Ascending aorta (tissue), 2 donors: ENCODE measurements at regions not wholly inside any gene's neighbourhood (a gene's known extent, or its start where the extent isn't known, plus 50 kb on each side); places are given as distances from the start of the nearest gene placed in this dataset.

ENCODE experiments used
- DNase-seq, 2 donors: peaks; one replicate each; pipeline ENCODE4 v3.0.0-alpha.2; 2019; ENCODE audit warnings: low spot score in 2 of 2
- H3K27ac ChIP-seq, 2 donors: fragments of 200-600 bp; sonication (generic); one replicate each; pipeline ENCODE4 v1.5.1; 2016 to 2017; ENCODE audit warnings: mild to moderate bottlenecking in 1 of 2
- H3K27me3 ChIP-seq: fragments of 200-600 bp; sonication (generic); one replicate; pipeline ENCODE4 v1.5.1; 2017
- H3K36me3 ChIP-seq, 2 donors: fragments of 200-600 bp; sonication (generic); one replicate each; pipeline ENCODE4 v1.5.1; 2016
- H3K4me1 ChIP-seq, 2 donors: fragments of 200-600 bp; sonication (generic); one replicate each; pipeline ENCODE4 v1.5.1; 2016 to 2017; ENCODE audit warnings: mild to moderate bottlenecking in 1 of 2
- H3K4me3 ChIP-seq, 2 donors: fragments of 200-600 bp; sonication (generic); one replicate each; pipeline ENCODE4 v1.5.1; 2016 to 2017; ENCODE audit warnings: mild to moderate bottlenecking in 1 of 2
- H3K9me3 ChIP-seq, 2 donors: fragments of 200-600 bp; sonication (generic); one replicate each; pipeline ENCODE4 v1.5.1; 2016
- CTCF ChIP-seq, 3 experiments: fragments of 200-600 bp in 2 of 3; fragments of 450-650 bp in 1 of 3; sonication (generic) in 2 of 3; IDR thresholded peaks; one replicate each; pipeline ENCODE4 v1.5.1; 2016 to 2019; ENCODE audit warnings: antibody characterized with exemption in 3 of 3, mild to moderate bottlenecking in 1 of 3, moderate library complexity in 1 of 3
- intact Hi-C: fragments of 100-400 bp; cut with DNase I; formaldehyde crosslinking; loops from one replicate; pipeline ENCODE4 v1.15.1; 2023

DNA sequence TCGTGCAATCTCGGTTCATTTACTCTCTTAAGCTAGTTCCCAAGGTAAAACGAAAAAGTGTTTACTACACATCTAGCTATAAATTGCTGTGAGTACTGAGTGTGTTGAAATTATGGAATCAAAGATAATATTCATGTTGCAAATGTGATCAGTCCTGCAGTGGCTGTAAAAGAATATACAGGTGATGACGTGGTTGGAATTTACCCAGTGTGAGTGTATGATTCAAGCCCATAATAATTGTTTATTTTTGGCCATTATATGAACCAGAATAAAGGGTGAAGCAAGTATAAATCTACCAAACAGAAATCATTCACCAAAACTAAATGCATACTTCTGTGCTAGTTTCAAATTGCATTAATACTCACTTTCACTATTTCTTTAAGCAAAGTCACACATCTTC is 1363.6 kb upstream of the CHAC2 start:
- H3K27ac ChIP-seq: no peak overlapping the region
- H3K27me3 ChIP-seq: no peaks in the 10 kb centered on the region
- no peaks in the 10 kb centered on the region for H3K4me1 ChIP-seq
- no peak for DNase-seq
- intact Hi-C loops: no loop called here
- no peaks in the 10 kb centered on the region for H3K9me3 ChIP-seq
- H3K4me3 ChIP-seq: no peak overlapping the region
- no peak for TF ChIP-seq CTCF (IDR thresholded peaks at IDR 0.05)
- H3K36me3 ChIP-seq: no peaks in the 10 kb centered on the region

GRCh38 chr2:52402128-52402527 is 1365.5 kb upstream of the CHAC2 start:
- no peaks in the 10 kb centered on the region for H3K9me3 ChIP-seq
- no peak for DNase-seq
- TF ChIP-seq CTCF (IDR thresholded peaks at IDR 0.05): no peak
- no peaks in the 10 kb centered on the region for H3K36me3 ChIP-seq
- H3K27me3 ChIP-seq: no peaks in the 10 kb centered on the region
- intact Hi-C loops: no loop called here
- no peaks in the 10 kb centered on the region for H3K4me1 ChIP-seq
- H3K27ac ChIP-seq: no peak overlapping the region
- H3K4me3 ChIP-seq: no peak overlapping the region

- no peaks in the 10 kb centered on the region for H3K9me3 ChIP-seq
- no peak overlapping the region for H3K4me3 ChIP-seq
- TF ChIP-seq CTCF (IDR thresholded peaks at IDR 0.05): no peak
- no peaks in the 10 kb centered on the region for H3K4me1 ChIP-seq
- H3K27me3 ChIP-seq: no peaks in the 10 kb centered on the region
- no peak overlapping the region for H3K27ac ChIP-seq
- no peak for DNase-seq
- intact Hi-C loops: no loop called here
- H3K36me3 ChIP-seq: no peaks in the 10 kb centered on the region
Observed at GRCh38 chr2:52396836-52397235, 1364.9 kb upstream of the NRXN1 start.

GRCh38 chr2:52395912-52396311 is 1364.0 kb upstream of the NRXN1 start:
- Histone ChIP-seq H3K4me1 (no peaks in the 10 kb centered on the region), H3K9me3 (no peaks in the 10 kb centered on the region), H3K4me3 (no peak overlapping the region), H3K27me3 (no peaks in the 10 kb centered on the region), H3K27ac (no peak overlapping the region), H3K36me3 (no peaks in the 10 kb centered on the region)
- intact Hi-C loops: no loop called here
- no peak for TF ChIP-seq CTCF (IDR thresholded peaks at IDR 0.05)
- no peak for DNase-seq

DNA sequence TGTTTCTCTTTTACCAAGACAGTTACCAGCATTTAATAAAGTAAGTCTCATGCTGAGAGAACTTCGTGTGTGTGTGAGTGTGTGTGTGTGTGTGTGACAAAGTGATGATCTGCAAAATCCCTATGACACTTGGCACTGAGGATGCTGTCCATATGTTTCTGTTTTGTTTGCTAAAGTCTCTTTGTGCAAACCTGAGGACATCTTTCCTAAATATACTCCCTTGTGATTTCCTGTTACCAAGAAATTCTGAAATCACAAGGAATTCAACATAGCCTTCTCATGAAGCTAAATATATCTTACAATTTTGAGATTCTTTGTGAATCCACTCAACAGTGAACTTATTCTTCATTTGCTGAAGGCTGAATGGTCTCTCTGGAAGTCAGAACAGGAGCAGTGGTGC is 1359.7 kb upstream of the NRXN1 start:
- Histone ChIP-seq H3K9me3 (no peaks in the 10 kb centered on the region), H3K36me3 (no peaks in the 10 kb centered on the region), H3K27ac (no peak overlapping the region), H3K27me3 (no peaks in the 10 kb centered on the region), H3K4me3 (no peak overlapping the region), H3K4me1 (no peaks in the 10 kb centered on the region)
- TF ChIP-seq CTCF (IDR thresholded peaks at IDR 0.05): no peak
- no peak for DNase-seq
- intact Hi-C loops: no loop called here

DNA sequence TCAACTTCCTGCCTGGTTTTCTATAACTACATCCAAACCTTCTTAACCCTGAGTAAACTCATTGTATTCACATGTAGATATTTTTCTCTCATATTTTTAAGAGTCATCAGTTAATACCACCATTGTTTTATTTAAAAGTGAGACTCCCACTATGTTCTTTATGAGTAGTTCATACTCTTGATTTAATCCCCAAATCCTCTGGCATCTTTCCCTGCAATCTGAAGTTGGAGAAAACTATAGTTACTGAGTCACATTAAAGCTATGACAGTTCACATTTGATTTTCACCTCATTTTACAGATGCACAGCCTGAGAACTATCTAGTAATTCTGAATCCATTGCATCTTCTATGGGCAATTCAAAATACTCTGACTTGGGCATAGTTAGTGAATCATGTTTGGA is 1358.7 kb upstream of the NRXN1 start:
- no peaks in the 10 kb centered on the region for H3K9me3 ChIP-seq
- no peaks in the 10 kb centered on the region for H3K4me1 ChIP-seq
- H3K36me3 ChIP-seq: no peaks in the 10 kb centered on the region
- H3K27ac ChIP-seq: no peak overlapping the region
- no peaks in the 10 kb centered on the region for H3K27me3 ChIP-seq
- intact Hi-C loops: no loop called here
- no peak for DNase-seq
- no peak for TF ChIP-seq CTCF (IDR thresholded peaks at IDR 0.05)
- H3K4me3 ChIP-seq: no peak overlapping the region
